Stimulated activated naive CD4-positive, alpha-beta T cell (primary cell): ENCODE measurements at regions not wholly inside any gene's neighbourhood (a gene's known extent, or its start where the extent isn't known, plus 50 kb on each side); places are given as distances from the start of the nearest gene placed in this dataset.

Source experiments
- DNase-seq, 6 experiments: peaks; one replicate each; lab custom pipeline; 2025; lab: John Stamatoyannopoulos, UW

GRCh38 chr2:5236249-5236648, 455.9 kb upstream of the SOX11 start:
- no peak for DNase-seq

DNA sequence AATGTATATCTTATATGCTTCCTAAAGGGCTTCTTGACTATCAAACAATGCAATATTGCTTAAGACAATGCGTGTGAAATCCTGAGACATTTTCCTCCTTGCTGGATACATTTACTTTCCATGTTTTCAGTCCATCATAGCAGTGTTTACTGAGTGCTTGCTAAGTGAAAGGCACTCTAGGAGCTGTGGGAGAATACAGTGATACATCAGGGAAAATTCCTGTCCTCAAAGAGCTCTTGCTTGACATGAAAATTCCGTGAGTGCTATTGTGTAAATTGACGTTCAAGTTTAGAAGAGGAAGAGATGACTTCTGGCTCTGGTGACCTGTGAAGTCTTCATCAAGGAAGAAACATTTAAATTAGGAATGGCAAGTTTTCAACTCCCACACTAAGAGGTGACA, 449.4 kb upstream of the SOX11 start:
- DNase-seq, result no peak

- no peak for DNase-seq
Observed at GRCh38 chr2:5250482-5250881, 441.7 kb upstream of the SOX11 start.

- no peak for DNase-seq
Observed at GRCh38 chr2:5253263-5253662, 438.9 kb upstream of the SOX11 start.

GRCh38 chr2:5254791-5255332, 437.3 kb upstream of the SOX11 start:
- no peak for DNase-seq

- DNase-seq, result no peak
Observed at GRCh38 chr2:5263291-5263690, 428.9 kb upstream of the SOX11 start.

GRCh38 chr2:5264361-5264760, 427.8 kb upstream of the SOX11 start:
- no peak for DNase-seq

GRCh38 chr2:5285061-5285460, 407.1 kb upstream of the SOX11 start:
- DNase-seq, result no peak

- no peak for DNase-seq
Observed at GRCh38 chr2:5285872-5286769, 406.1 kb upstream of the SOX11 start.

DNA sequence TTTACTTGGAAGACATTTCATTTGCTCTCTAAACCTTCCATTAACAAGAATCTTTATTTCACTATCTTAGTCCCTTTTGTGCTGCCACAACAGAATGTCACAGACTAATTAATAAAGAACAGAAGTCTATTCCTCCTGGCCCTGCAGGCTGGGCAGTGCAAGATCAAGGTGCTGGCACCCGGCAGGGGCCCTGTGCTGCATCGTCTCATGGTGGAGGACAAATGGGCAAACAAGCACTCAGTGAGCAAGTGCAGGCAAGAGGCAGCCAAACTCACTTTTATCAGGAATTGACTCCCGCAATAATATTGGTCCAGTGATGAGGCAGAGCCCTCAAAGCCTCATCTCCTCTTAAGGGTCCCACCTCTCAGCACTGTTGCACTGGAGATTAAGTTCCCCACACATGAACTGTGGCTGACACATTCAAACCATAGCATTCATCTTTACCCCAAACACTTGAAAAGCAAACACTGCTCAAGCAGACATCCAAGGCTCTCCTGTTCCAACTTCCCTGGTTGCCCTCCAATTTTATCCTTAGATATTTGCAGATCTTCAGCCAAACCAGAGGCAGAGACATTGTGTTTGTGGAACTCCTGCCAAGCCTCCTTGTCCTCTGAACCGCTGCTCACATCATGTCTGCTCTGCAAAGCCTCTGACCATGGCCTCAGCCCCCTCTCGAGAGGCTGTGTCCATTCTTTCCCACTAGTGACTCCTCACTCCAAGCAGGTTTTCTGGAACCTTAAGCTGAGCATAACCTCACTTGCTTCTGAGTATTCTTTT, 404.4 kb upstream of the SOX11 start:
- DNase-seq, result no peak

DNA sequence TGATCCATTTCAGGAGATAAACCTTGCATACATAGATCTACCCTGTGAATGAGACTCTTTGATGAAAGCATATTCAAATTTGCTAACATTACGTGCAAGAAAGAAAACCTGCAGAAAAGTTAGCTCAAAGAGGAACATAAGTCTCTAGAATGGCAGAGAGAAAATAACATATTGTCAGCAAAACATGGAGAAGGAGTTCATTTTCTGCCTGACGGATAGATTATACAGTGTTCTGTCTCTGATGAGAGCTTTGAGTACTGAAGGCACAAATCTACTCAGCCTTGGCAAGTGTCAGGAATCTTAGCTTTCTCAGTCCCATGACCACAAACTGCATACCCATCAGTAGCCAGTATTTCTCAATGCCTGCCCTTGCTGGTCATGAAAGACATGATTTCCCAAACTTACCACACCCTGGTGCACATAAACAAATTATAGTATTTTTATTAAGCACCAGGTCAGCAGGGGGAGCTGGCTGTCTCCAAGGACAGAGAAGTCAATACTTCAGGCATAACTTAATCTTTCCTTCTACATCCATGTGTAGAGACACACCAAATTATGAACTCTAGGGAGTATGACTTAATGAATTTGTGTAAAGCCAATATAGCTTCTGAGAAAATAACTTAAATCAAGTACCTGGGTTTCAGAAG, 401.2 kb upstream of the SOX11 start:
- no peak for DNase-seq

DNA sequence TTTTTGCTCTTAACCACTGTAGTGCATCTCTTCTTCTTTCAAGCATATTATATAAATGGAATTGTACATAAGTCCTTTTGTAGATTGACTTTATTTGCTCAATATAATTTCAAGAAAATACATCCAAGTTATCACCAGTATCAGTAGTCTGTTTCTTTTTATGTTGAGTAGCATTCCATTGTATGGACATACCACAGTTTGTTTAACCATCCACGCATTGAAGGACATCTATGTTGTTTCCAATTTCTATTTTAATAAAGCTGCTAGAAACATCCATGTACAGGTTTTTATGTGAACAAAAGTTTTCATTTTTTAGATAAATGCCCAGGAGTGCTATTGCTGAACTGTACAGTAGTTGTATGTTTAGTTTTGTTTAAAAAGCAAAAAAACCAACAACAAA, 387.5 kb upstream of the SOX11 start:
- DNase-seq, result no peak

- no peak for DNase-seq
Observed at GRCh38 chr2:5315041-5315440, 377.1 kb upstream of the SOX11 start.

DNA sequence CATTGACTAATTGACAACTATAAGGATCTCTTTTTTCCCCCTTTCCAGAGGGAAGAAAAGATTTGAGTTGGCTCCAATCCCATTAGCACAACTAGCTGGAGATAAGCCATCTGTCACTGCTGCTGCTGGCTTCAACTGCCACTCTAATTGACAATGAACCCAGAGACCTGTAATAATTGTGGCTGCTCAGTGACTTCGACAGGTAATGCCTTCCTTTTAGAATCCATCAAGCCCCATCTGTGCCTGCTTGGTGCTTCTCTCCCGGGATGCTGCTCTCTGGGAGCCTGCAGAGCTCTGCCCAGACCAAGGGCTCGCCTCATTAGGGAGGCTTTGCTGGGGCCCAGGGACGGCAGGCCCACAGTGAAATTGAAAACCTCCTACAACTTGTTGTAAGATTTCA, 376.7 kb upstream of the SOX11 start:
- DNase-seq, result no peak

- no peak for DNase-seq
Observed at GRCh38 chr2:5316001-5316490, 376.1 kb upstream of the SOX11 start.

- DNase-seq, result no peak
Observed at GRCh38 chr2:5319493-5319892, 372.7 kb upstream of the SOX11 start.

DNA sequence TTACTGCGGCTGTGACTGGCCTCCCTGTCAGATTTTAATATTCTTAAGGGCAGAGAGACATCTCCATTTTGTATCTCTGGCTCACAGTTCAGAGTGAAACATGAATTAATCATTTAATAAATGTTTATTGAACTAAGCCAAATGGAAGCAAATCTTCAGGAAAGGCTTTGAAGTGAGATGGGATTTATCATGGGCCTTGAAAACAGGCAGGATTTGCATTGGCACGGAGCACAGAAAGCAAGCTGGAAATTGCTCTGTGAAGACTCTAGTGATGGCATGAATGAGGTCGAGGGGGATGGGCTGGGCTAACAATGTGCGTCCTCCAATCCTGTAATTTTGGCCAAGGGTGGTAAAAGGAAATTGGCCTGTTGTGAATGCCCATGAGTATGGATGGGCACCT, 369.8 kb upstream of the SOX11 start:
- DNase-seq, result no peak

DNA sequence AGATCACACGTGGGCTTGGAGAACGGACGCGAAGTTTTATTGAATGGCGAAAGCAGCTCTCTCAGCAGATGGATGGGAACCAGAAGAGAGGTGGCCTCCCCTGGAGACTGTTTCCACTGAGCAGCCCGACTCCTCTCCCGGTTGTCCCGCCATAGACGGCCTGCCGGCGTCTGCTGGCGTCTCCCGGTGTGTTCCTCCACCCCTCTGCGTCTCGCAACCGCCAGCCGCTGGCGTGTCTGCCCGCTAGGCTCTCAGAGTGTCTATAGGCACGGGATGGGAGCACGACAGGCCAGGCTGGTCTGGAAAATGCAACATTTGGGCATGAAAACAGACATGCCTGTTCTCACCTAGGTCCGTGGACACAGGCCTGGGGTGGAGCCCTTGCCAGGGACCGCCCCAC, 366.7 kb upstream of the SOX11 start:
- DNase-seq, result no peak

GRCh38 chr2:5328826-5329225, 363.4 kb upstream of the SOX11 start:
- DNase-seq, result no peak

GRCh38 chr2:5329763-5330162, 362.4 kb upstream of the SOX11 start:
- no peak for DNase-seq

DNA sequence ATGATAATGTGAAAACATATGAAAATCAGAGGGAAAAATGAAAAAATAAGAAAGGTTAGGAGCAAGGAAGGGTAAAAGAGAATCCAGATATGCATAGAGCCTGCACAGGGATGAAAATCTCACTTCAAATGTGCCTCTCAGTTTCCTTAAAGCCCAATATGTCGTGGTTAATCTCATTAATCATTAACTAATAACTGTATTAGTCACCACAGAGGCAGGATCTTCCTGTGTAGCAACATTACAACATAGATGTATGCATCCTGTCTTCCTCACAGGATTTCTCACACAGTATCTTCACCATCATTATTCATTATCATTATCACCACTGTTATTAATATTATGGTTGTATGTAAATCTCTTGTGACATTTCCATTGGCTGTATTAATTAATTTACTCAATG, 361.2 kb upstream of the SOX11 start:
- DNase-seq, result no peak

GRCh38 chr2:5332925-5333324, 359.3 kb upstream of the SOX11 start:
- DNase-seq, result no peak
